Fibroblast of villous mesenchyme (primary cell): ENCODE measurements at regions not wholly inside any gene's neighbourhood (a gene's known extent, or its start where the extent isn't known, plus 50 kb on each side); places are given as distances from the start of the nearest gene placed in this dataset.

ENCODE experiments used
- DNase-seq: peaks from one replicate; pipeline ENCODE4 v3.0.0-alpha.2; 2010; ENCODE audit warnings: low read depth
- H3K4me3 ChIP-seq: 2 replicates; pipeline ENCODE4 v1.5.1; 2011; ENCODE audit warnings: low read depth, mild to moderate bottlenecking, low read length
- TF ChIP-seq, protein P1 (sequence below): IDR thresholded peaks from 2 replicates; pipeline ENCODE4 v1.5.1; 2012; ENCODE audit warnings: low read depth, mild to moderate bottlenecking, low read length; ENCODE audit not compliant: insufficient read depth

DNA sequence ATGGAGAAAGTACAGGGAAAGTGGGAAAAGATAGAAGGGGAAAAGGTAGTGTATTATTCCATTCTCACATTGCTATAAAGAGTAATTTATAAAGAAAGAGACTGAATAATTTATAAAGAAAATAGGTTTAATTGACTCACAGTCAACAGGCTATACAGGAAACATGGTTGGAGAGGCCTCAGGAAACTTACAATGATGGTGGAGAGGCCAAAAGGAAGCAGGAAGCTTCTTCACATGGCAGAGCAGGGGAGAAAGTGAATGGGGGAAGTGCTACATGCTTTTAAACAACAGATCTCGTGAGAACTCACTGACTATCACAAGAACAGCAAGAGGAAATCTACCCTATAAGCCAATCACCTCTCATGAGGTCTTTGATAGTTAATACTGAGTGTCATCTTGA is 725.0 kb upstream of the FLRT2 start:
- DNase-seq = no peak
- TF ChIP-seq, protein P1, sequence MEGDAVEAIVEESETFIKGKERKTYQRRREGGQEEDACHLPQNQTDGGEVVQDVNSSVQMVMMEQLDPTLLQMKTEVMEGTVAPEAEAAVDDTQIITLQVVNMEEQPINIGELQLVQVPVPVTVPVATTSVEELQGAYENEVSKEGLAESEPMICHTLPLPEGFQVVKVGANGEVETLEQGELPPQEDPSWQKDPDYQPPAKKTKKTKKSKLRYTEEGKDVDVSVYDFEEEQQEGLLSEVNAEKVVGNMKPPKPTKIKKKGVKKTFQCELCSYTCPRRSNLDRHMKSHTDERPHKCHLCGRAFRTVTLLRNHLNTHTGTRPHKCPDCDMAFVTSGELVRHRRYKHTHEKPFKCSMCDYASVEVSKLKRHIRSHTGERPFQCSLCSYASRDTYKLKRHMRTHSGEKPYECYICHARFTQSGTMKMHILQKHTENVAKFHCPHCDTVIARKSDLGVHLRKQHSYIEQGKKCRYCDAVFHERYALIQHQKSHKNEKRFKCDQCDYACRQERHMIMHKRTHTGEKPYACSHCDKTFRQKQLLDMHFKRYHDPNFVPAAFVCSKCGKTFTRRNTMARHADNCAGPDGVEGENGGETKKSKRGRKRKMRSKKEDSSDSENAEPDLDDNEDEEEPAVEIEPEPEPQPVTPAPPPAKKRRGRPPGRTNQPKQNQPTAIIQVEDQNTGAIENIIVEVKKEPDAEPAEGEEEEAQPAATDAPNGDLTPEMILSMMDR = no peak

DNA sequence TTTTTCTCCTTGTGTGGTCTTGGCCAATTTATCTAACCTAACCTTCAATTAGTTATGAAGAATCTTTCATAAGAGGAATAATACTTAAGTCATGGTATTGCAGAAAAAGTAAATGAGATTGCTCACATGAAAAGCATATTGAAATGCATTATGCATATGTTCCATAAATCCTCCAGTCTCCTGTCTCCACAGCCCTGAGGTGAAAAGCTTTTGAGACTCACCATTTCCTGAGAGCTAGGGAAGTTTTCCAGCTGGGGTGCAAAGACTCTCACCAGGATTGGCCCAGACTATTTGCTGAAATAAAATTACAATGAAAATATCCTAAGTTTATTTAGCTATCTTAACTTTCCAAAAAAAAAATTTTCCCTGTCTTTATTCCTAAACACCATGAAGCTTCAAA is 723.8 kb upstream of the FLRT2 start:
- TF ChIP-seq, protein P1 = no peak
- no peak for DNase-seq
- no peak overlapping the region for H3K4me3 ChIP-seq

More for the DNA sequence above, 725.0 kb upstream of the FLRT2 start:
- H3K4me3 ChIP-seq = no peak overlapping the region

DNA sequence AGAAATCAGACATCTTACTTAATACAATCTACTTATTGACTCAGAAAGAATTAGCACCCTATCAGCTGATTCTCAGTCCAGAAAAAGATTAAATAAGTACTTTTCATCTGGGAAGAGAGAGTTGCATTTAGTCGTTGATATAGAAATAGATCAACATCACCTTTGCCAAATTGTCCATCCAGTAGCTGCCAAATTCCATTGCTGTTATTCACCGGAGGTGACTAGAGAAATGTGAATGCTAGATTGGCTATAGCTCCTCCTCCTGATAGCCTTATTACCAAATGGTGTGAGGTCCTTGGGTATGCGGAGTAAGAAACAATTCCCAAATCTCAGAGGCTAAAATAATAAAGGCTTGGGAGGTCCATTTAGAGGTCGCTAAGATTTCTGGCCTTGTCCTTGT is 723.3 kb upstream of the FLRT2 start:
- TF ChIP-seq, protein P1 = no peak
- no peak for DNase-seq

DNA sequence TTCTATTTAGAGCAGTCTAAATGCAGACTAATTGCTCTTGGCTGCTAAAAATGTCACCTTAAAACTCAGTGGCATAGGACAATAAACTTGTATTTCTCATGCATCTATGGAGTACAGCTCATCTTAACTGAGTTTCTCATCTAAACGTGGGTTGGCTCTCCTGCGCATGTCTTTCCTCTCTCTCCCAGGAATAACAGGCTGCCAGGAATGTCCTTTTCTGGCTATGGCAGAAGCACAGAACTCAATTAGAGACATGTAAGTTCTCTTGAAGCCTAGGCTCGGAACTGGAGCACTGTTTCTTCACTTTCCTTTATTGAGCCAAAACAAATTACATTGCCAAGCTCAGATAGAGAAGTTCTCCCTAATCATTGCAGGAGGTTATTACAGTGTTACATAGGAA is 722.3 kb upstream of the FLRT2 start:
- no peak overlapping the region for H3K4me3 ChIP-seq
- no peak for DNase-seq
- TF ChIP-seq, protein P1 = no peak

More for the DNA sequence above, 723.3 kb upstream of the FLRT2 start:
- no peak overlapping the region for H3K4me3 ChIP-seq

DNA sequence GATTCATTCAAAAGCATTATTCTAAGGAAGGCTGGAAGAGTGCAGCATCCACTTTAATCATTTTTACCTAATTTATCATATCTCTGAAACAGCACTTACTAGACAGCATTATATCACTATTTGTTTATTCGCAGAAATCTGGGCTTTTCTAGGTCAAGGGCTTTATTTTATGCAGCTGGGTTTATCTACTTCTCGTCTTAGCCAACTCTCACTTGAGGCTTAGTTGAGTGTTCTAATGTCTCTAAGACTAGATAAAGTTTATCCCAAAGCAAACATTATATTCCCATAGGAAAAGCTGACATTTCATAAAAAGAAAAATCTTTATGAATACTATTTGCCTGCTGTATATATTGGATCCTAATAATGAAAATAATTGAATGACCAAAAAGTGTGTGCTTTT is 720.8 kb upstream of the FLRT2 start:
- H3K4me3 ChIP-seq = no peak overlapping the region
- no peak for DNase-seq
- TF ChIP-seq, protein P1 = no peak

DNA sequence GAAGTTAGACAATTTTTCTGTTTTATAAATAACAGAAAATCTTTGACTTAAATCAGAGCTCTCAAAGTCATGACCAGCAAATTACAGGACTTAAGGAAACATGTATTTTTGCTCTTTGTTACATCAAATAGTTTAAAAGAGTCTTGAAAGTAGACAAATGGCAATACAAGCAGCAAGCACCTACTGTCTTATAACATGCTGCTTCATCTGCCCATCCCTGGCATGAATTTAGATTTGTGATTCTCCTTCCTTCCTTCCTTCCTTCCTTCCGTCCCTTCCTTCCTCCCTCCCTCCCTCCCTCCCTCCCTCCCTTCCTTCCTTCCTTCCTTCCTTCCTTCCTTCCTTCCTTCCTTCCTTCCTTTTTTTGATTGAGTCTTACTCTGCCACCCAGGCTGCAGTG is 715.6 kb upstream of the FLRT2 start:
- TF ChIP-seq, protein P1 = no peak
- DNase-seq = no peak
- no peak overlapping the region for H3K4me3 ChIP-seq

DNA sequence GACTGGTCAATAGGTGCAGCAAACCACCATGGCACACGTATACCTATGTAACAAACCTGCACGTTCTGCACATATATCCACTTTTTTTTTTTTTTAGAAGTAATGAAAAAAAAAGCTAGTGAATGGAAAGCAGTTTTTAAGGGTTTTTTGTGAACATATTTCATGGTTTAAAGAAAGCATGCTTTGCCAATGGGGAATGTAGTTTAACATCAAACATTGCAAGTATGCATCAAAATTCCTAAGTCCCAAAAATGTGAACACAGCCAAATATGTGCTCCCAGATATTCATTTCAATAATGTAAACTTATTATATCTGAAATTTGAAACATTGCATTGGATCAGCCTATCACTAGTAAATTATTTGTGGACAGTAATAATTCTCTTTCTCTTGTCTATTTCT is 710.4 kb upstream of the FLRT2 start:
- no peak for DNase-seq
- no peak overlapping the region for H3K4me3 ChIP-seq
- TF ChIP-seq, protein P1 = no peak
